ENCODE measurements at regions not wholly inside any gene's neighbourhood (a gene's known extent, or its start where the extent isn't known, plus 50 kb on each side); places are given as distances from the start of the nearest gene placed in this dataset.

GRCh38 chr14:25430808-25431207 lies 380.9 kb upstream of the STXBP6 start:
- Histone ChIP-seq H3K9me3 (ENCODE audit: low read length) (no peaks in the 10 kb centered on the region), H2AFZ (ENCODE audit: low read depth, low read length) (no peak overlapping the region), H3K4me2 (ENCODE audit: low read length) (no peak overlapping the region), H3K9ac (ENCODE audit: low read length) (no peak overlapping the region), H3K27me3 (ENCODE audit: insufficient read depth, low read depth, low read length) (no peaks in the 10 kb centered on the region), H4K20me1 (ENCODE audit: insufficient read depth) (no peaks in the 10 kb centered on the region), H3K4me3 (ENCODE audit: low read length) (no peak overlapping the region), H3K79me2 (replicated peaks; ENCODE audit: insufficient read depth, low read length) (no peaks in the 10 kb centered on the region), H3K36me3 (ENCODE audit: insufficient read depth, low read length) (no peaks in the 10 kb centered on the region), H3K27ac (ENCODE audit: low read length) (no peak overlapping the region), H3F3A (ENCODE audit: insufficient read depth, low read length, poor library complexity, severe bottlenecking) (no peaks in the 10 kb centered on the region), H3K9me2 (ENCODE audit: insufficient read depth, low read length) (no peaks in the 10 kb centered on the region)
- TF ChIP-seq CTCF (IDR thresholded peaks at IDR 0.05; ENCODE audit: poor library complexity, severe bottlenecking) (no peak), EP300 (conservative IDR thresholded peaks at IDR 0.05; ENCODE audit: poor library complexity, severe bottlenecking) (no peak), EZH2 (IDR thresholded peaks at IDR 0.05; ENCODE audit: borderline replicate concordance, insufficient read depth, low read length, poor library complexity, severe bottlenecking) (no peak), REST (IDR thresholded peaks at IDR 0.05; ENCODE audit: borderline replicate concordance) (no peak), RAD21 (conservative IDR thresholded peaks at IDR 0.05) (no peak), MXI1 (conservative IDR thresholded peaks at IDR 0.05; ENCODE audit: poor library complexity, severe bottlenecking) (no peak), SMC3 (conservative IDR thresholded peaks at IDR 0.05; ENCODE audit: poor library complexity) (no peak), POLR2AphosphoS5 (IDR thresholded peaks at IDR 0.05) (no peak), TAF1 (IDR thresholded peaks at IDR 0.05; ENCODE audit: low read depth) (no peak)

- no peak for TF ChIP-seq POLR2AphosphoS5 (IDR thresholded peaks at IDR 0.05)
- no peak for TF ChIP-seq SMC3 (conservative IDR thresholded peaks at IDR 0.05; ENCODE audit: poor library complexity)
- no peak for TF ChIP-seq EP300 (conservative IDR thresholded peaks at IDR 0.05; ENCODE audit: poor library complexity, severe bottlenecking)
- TF ChIP-seq TAF1 (IDR thresholded peaks at IDR 0.05; ENCODE audit: low read depth), result no peak
- TF ChIP-seq EZH2 (IDR thresholded peaks at IDR 0.05; ENCODE audit: borderline replicate concordance, insufficient read depth, low read length, poor library complexity, severe bottlenecking), result no peak
- no peak for TF ChIP-seq MXI1 (conservative IDR thresholded peaks at IDR 0.05; ENCODE audit: poor library complexity, severe bottlenecking)
- TF ChIP-seq CTCF (IDR thresholded peaks at IDR 0.05; ENCODE audit: poor library complexity, severe bottlenecking), result no peak
- TF ChIP-seq REST (IDR thresholded peaks at IDR 0.05; ENCODE audit: borderline replicate concordance), result no peak
- no peak for TF ChIP-seq RAD21 (conservative IDR thresholded peaks at IDR 0.05)
- Histone ChIP-seq H3K9me2 (ENCODE audit: insufficient read depth, low read length) (no peaks in the 10 kb centered on the region), H3K27me3 (ENCODE audit: insufficient read depth, low read depth, low read length) (no peaks in the 10 kb centered on the region), H3K4me2 (ENCODE audit: low read length) (no peak overlapping the region), H3K9me3 (ENCODE audit: low read length) (no peaks in the 10 kb centered on the region), H3K79me2 (replicated peaks; ENCODE audit: insufficient read depth, low read length) (no peaks in the 10 kb centered on the region), H3K4me3 (ENCODE audit: low read length) (no peak overlapping the region), H4K20me1 (ENCODE audit: insufficient read depth) (no peaks in the 10 kb centered on the region), H3K9ac (ENCODE audit: low read length) (no peak overlapping the region), H2AFZ (ENCODE audit: low read depth, low read length) (no peak overlapping the region), H3K36me3 (ENCODE audit: insufficient read depth, low read length) (no peaks in the 10 kb centered on the region), H3F3A (ENCODE audit: insufficient read depth, low read length, poor library complexity, severe bottlenecking) (no peaks in the 10 kb centered on the region), H3K27ac (ENCODE audit: low read length) (no peak overlapping the region)
Observed at GRCh38 chr14:25412998-25413397, 363.1 kb upstream of the STXBP6 start.
